ENCODE measurements at regions not wholly inside any gene's neighbourhood (a gene's known extent, or its start where the extent isn't known, plus 50 kb on each side); places are given as distances from the start of the nearest gene placed in this dataset.
A peak's percentile ranks its signal among the peaks of the same experiment; 100 is the strongest.

GRCh38 chr15:37586011-37586583 is 348.3 kb upstream of the TMCO5A start:
- DNase-seq, result peak; percentile 79

- DNase-seq, result peak; percentile 53
Observed at GRCh38 chr15:37586976-37587375, 347.5 kb upstream of the TMCO5A start.

GRCh38 chr15:37594417-37594816 is 340.0 kb upstream of the TMCO5A start:
- no peak for DNase-seq

- DNase-seq, result no peak
Observed at GRCh38 chr15:37595426-37595970, 338.9 kb upstream of the TMCO5A start.

- no peak for DNase-seq
Observed at GRCh38 chr15:37599156-37599555, 335.3 kb upstream of the TMCO5A start.

GRCh38 chr15:37616215-37616614 is 318.2 kb upstream of the TMCO5A start:
- peak; percentile 79 for DNase-seq

GRCh38 chr15:37618353-37618752 is 316.1 kb upstream of the TMCO5A start:
- DNase-seq, result peak; percentile 72

GRCh38 chr15:37619358-37620042 is 314.9 kb upstream of the TMCO5A start:
- DNase-seq, result peak; percentile 48

GRCh38 chr15:37625576-37625975 is 308.9 kb upstream of the TMCO5A start:
- DNase-seq, result peak; percentile 60

GRCh38 chr15:37628507-37628906 is 305.9 kb upstream of the TMCO5A start:
- DNase-seq, result no peak

- DNase-seq, result no peak
Observed at GRCh38 chr15:37636736-37637135, 297.7 kb upstream of the TMCO5A start.

- DNase-seq, result peak; percentile 4
Observed at GRCh38 chr15:37638116-37638515, 296.3 kb upstream of the TMCO5A start.

GRCh38 chr15:37638691-37639090 is 295.7 kb upstream of the TMCO5A start:
- DNase-seq, result no peak

- no peak for DNase-seq
Observed at GRCh38 chr15:37652646-37653417, 281.6 kb upstream of the TMCO5A start.

- DNase-seq, result no peak
Observed at GRCh38 chr15:37678124-37678523, 256.3 kb upstream of the TMCO5A start.

GRCh38 chr15:37679627-37680026 is 254.8 kb upstream of the TMCO5A start:
- no peak for DNase-seq

- DNase-seq, result peak; percentile 19
Observed at GRCh38 chr15:37682304-37682703, 252.1 kb upstream of the TMCO5A start.

GRCh38 chr15:37691911-37692310 is 242.5 kb upstream of the TMCO5A start:
- peak; percentile 28 for DNase-seq

GRCh38 chr15:37693926-37694325 is 240.5 kb upstream of the TMCO5A start:
- peak; percentile 44 for DNase-seq

GRCh38 chr15:37695719-37696118 is 238.7 kb upstream of the TMCO5A start:
- peak; percentile 69 for DNase-seq

- DNase-seq, result no peak
Observed at GRCh38 chr15:37698679-37699078, 235.8 kb upstream of the TMCO5A start.

- DNase-seq, result no peak
Observed at GRCh38 chr15:37701230-37701629, 233.2 kb upstream of the TMCO5A start.

GRCh38 chr15:37709669-37710068 is 224.8 kb upstream of the TMCO5A start:
- no peak for DNase-seq

- no peak for DNase-seq
Observed at GRCh38 chr15:37715101-37715500, 219.3 kb upstream of the TMCO5A start.
